Transverse colon (tissue), 3 donors: ENCODE measurements at regions not wholly inside any gene's neighbourhood (a gene's known extent, or its start where the extent isn't known, plus 50 kb on each side); places are given as distances from the start of the nearest gene placed in this dataset.

ENCODE experiments used
- POLR2A ChIP-seq: fragments of 450-650 bp; IDR thresholded peaks from one replicate; pipeline ENCODE4 v1.6.1; 2016; ENCODE audit warnings: antibody characterized with exemption, mild to moderate bottlenecking, moderate library complexity
- TF ChIP-seq, protein P1 (sequence below), 5 experiments: fragments of 200-600 bp in 3 of 5; fragments of 450-650 bp in 2 of 5; sonication (generic) in 3 of 5; IDR thresholded peaks; 1 replicate in 2 of 5; 2 replicates in 3 of 5; pipeline ENCODE4 v1.5.1; 2016 to 2017; ENCODE audit warnings: antibody characterized with exemption in 5 of 5, inconsistent platforms in 3 of 5, mild to moderate bottlenecking in 2 of 5, moderate library complexity in 1 of 5

DNA sequence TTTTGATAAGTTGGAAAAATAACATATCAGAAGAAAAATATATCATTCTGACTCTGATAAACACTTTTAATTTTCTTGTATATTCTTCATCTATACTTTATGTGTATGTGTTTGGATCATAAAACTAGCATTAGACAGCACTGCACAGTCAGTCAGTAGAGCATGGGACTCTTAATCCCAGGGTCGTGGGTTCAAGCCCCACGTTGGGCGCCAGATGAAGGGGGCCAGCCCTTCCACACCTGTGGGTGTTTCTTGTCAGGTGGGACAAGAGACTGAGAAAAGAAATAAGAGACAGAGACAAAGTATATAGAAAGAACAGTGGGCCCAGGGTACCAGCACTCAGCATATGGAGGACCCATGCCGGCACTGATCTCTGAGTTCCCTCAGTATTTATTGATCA, 546.0 kb upstream of the NR2F2 start:
- TF ChIP-seq, protein P1, sequence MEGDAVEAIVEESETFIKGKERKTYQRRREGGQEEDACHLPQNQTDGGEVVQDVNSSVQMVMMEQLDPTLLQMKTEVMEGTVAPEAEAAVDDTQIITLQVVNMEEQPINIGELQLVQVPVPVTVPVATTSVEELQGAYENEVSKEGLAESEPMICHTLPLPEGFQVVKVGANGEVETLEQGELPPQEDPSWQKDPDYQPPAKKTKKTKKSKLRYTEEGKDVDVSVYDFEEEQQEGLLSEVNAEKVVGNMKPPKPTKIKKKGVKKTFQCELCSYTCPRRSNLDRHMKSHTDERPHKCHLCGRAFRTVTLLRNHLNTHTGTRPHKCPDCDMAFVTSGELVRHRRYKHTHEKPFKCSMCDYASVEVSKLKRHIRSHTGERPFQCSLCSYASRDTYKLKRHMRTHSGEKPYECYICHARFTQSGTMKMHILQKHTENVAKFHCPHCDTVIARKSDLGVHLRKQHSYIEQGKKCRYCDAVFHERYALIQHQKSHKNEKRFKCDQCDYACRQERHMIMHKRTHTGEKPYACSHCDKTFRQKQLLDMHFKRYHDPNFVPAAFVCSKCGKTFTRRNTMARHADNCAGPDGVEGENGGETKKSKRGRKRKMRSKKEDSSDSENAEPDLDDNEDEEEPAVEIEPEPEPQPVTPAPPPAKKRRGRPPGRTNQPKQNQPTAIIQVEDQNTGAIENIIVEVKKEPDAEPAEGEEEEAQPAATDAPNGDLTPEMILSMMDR (IDR thresholded peaks at IDR 0.05), result no peak
- TF ChIP-seq POLR2A, result no peak
